Adrenal gland (tissue), 5 donors: ENCODE measurements at regions not wholly inside any gene's neighbourhood (a gene's known extent, or its start where the extent isn't known, plus 50 kb on each side); places are given as distances from the start of the nearest gene placed in this dataset.

Source experiments
- CTCF ChIP-seq, 6 experiments: fragments of 450-650 bp in 4 of 6; fragments of 200-600 bp in 2 of 6; sonication (generic) in 1 of 6; IDR thresholded peaks; 1 replicate in 5 of 6; 2 replicates in 1 of 6; pipeline versions ENCODE4 v1.5.1 to v1.8.0; 2016 to 2021; ENCODE audit warnings: antibody characterized with exemption in 6 of 6, mild to moderate bottlenecking in 2 of 6, moderate library complexity in 1 of 6
- POLR2A ChIP-seq, 2 donors: fragments of 450-650 bp; IDR thresholded peaks; one replicate each; pipeline ENCODE4 v1.6.1; 2017; ENCODE audit warnings: antibody characterized with exemption in 2 of 2, mild to moderate bottlenecking in 2 of 2, moderate library complexity in 1 of 2
- donor health status: DM: no; HTN: no; CAD: no.

- TF ChIP-seq CTCF (IDR thresholded peaks at IDR 0.05), result no peak
- TF ChIP-seq POLR2A (IDR thresholded peaks at IDR 0.05), result no peak
Measured at GRCh38 chr2:200173691-200174090, 132.8 kb upstream of the SPATS2L start.
